Right renal cortex interstitium (tissue), 3 donors: ENCODE measurements at regions not wholly inside any gene's neighbourhood (a gene's known extent, or its start where the extent isn't known, plus 50 kb on each side); places are given as distances from the start of the nearest gene placed in this dataset.
"Not testable (repeated sequence)": the region's sequence is repeated elsewhere in the genome, so short reads cannot be mapped to it uniquely, and the experiment has no call there.

Experiments
- DNase-seq, 3 donors: peaks; one replicate each; pipeline ENCODE4 v3.0.0-alpha.2; 2013; ENCODE audit warnings: low read depth in 3 of 3, low spot score in 2 of 3

DNA sequence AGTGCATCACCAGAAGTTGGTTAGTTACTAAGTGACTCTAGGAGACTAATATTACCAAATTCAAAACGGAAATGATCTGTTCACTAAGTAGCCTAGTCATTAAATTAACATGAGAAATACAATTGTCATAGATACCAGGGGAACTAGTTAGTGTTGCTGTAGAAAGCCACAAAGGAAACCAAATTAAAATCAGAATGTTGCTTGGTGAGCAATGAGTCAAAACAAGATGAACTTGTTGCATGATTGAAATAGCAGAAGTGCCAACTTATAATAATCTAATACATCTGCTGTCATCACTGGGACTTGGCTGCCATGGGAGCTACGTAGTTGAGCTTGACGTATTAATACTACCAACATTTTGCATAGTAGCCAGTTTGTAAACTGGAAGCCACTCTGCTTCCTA, 458.1 kb downstream of the DIPK2A start:
- DNase-seq = no peak

DNA sequence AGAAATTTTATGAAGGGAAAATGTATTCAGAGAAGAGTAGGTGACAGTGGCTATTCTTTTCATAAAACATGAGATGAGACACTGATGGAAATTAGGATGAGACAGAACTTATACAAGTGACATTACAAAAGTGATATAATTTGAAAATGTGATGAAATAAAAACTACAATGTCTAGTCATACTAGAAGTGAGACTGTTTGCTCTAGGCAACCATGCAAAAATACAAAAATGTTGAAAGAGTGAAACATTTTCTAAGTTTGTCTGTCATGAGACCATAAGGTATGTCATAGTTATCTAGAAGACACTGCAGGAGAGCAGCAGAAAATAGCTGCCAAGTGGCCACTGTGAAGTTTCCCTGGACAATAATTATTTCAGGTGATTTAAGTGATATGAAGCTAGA, 459.5 kb downstream of the DIPK2A start:
- no peak for DNase-seq

DNA sequence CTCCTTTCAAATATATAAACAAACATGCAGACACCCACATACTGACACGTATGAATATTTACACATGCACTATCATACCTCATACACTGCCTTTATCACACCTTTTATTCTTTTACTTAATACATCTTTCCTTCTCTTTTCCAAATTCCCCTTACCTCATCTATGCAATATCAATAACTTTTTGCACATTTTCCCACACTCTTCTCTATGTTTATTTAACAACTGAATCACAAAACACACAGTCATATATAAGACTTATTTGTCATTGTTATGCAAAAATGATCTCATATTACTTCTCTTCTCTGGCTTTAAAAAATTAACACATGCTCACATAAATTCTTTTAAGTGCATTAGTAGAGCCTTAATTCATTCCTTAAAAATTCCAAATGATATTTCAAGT, 461.4 kb downstream of the DIPK2A start:
- no peak for DNase-seq

DNA sequence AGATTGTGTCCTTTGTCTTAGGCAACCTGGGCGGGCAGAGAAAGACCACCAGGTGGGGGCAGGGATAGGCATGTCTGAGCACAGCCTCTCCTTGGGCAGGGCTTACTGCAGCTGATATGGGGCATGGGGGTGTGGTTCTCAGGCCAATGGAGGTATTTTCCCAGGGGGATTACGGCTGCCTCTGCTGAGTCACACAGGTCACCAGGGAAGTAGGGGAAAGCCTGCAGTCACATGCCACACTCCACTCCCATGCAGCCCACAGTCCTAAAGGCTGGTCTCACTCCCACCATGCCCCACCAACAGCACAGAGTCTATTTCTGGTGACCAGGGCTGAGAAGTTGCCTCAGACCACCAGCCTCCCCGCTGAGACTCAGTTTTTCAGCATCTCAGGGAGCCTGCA, 466.4 kb downstream of the DIPK2A start:
- no peak for DNase-seq

- no peak for DNase-seq
Measured at GRCh38 chr3:144444061-144444460, 472.4 kb downstream of the DIPK2A start.

- no peak for DNase-seq
Measured at GRCh38 chr3:144444546-144444945, 472.9 kb downstream of the DIPK2A start.

GRCh38 chr3:144455841-144456440, 484.3 kb downstream of the DIPK2A start:
- DNase-seq = no peak

DNA sequence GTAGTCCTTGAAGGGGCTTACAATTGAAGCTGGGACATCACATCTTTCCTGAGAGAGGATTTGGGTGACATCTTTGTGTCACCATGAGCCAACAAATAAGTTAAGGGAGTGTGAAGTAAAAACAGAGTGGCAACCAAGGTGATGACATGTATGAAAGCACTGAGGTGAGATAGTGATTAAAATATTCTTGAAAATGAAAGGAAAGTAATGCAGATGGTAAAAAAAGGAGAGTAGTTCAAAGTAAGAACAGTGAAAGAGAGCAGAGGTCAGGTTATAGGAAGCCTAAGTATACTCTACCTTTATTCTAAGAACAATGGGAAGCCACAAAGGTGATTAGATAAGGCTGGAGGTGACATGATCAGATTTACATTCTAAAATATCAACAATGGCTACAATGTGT, 486.1 kb downstream of the DIPK2A start:
- no peak for DNase-seq

GRCh38 chr3:144458283-144458682, 486.7 kb downstream of the DIPK2A start:
- DNase-seq = no peak

- no peak for DNase-seq
Measured at GRCh38 chr3:144462337-144462736, 490.7 kb downstream of the DIPK2A start.

GRCh38 chr3:144463911-144464310, 492.3 kb downstream of the DIPK2A start:
- DNase-seq = no peak

DNA sequence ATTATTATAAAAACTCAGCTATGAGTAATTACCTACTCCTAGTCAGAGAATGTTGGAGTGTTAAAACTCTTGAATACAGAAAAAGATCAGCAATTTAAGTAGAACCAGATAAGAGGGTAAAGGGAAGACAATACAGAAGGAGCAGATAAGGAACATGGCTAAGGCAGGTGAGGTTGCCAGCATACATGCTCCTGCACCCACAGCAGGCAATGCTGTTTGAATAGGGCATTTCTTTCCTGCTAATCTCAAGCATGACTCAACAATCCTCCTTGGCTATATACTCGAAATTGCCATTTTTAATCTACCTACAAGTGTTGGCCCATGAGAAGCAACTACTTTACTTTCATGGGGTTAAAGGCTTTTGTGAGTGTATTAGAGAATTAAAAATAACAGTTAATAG, 494.5 kb downstream of the DIPK2A start:
- DNase-seq = no peak

DNA sequence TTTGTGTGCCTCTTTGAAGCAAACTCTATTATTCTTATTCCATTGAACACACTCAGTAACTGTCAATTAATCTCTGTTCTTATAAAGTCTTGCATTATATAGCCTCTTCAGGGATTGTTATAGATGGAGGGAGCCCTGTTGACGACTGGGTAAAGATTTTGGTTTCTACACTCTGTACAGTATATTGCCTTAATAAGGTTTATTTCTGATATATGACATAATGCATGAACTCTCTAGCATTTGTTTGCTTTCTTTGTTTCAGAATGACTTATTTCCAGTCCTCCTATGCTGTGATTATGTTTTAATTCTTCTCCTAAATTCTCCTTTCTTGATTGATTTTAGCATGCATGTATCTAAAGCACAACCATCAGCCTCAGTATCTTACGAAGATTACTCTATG, 494.9 kb downstream of the DIPK2A start:
- no peak for DNase-seq

DNA sequence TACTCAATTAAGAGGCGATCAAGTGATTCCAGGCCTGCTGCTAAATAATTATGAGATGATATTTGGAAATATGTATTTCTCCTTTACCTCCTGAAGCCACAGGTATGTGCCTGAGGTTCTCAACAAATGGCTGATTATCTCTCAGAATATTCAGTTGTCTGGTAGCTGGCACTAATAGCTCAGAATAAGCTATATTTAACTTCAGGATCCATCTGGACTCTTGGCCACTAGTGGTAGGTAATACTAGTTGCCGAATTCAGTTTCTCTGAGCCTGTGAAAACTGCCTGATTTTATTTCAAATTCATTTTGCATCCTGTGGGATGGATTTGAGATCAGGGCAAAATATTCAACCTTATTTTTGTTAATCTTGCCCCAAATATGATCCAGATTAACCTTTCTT, 499.0 kb downstream of the DIPK2A start:
- DNase-seq = no peak

DNA sequence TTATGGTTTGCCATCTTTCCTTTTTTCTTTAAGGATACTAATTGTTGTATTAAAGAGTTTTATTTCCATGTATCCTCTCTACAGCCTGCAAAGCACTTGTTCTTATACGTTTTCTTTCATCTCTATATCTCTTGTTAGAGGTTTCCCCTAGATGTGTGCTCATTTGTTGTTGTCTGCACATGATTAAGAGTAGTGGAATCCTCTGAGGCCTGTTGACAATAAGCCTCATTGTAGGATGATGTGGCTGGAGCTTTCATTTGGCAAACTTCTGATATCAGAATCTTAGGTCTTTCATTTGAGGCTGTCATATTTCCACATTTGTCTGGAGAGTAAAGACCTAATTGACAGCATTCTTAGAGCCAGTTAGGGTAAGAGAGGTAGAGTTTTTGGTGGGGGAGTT, 506.0 kb downstream of the DIPK2A start:
- DNase-seq = no peak

DNA sequence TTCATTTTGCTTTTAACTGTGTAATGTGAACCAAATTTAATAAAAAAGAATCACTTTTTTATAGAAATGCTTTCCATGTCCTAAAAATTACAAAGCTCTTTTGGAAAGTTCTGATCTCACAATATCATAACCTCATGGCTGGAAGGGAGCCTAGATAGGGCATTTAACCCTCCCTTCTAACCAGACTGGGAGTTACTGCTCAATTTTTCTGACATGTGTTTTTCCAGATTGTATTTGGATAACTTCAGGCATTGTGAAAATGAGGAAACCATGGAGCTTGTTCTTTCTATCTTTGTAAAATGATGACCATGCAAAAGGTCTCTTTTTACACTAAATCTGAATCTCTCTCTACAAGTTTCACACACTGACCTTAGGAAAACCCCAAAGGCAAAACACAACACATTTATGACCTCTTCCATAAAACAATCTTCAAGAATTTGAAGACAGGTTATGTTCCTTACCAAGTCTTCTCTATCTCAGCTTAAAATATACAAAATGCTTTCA, 508.8 kb downstream of the DIPK2A start:
- no peak for DNase-seq

GRCh38 chr3:144482876-144483275, 511.3 kb downstream of the DIPK2A start:
- no peak for DNase-seq

GRCh38 chr3:144487011-144487410, 515.4 kb downstream of the DIPK2A start:
- DNase-seq = no peak

DNA sequence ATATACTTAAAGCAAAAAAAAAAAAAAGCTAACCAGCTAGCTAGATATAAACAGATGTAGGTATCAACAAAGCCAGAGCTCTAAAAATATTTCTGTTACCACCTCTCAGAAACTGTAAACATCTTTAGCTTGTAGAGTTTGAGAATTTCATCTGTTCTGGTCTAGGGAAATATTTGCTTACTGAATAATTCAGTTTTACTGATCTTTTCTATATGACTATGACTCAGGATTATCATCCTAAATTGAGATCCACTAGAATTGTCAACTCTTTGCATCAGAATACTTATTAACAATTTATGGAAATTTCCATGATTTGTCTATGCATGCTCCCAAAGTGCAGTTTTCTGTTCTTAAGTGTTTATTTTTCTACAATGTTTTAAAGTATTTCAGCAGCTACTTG, 517.3 kb downstream of the DIPK2A start:
- no peak for DNase-seq

DNA sequence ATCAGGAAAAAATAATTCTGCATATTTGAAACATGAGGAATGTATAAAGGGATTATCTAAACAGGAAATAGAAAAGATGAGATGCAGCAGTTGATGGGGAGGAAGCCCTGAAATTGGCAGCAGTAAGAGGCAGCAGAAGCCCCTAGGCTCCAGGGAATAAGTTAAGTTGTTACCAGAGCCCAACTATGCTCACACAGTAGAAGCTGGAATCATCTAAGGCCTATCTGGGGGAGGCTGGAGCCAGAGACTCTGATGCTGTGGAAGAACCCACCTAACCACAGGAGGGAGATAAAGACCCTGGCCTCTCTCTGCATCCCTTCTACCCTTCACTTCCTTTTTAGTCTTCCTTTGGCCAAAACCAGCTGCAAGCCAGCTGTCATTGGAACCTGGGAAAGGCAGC, 519.7 kb downstream of the DIPK2A start:
- DNase-seq = no peak

DNA sequence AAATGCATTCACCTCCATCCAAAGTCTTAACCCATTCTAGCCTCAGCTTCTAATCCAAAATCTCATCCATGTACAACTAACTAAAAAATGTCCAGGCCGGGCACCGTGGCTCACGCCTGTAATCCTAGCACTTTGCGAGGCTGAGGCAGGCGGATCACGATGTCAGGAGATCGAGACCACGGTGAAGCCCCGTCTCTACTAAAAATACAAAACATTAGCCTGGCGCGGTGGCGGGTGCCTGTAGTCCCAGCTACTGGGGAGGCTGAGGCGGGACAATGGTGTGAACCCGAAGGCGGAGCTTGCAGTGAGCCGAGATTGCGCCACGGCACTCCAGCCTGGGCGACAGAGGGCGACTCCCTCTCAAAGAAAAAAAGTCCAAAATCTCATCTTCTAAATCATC, 523.0 kb downstream of the DIPK2A start:
- DNase-seq = not testable (repeated sequence)

- DNase-seq = no peak
Measured at GRCh38 chr3:144496141-144496835, 524.7 kb downstream of the DIPK2A start.

DNA sequence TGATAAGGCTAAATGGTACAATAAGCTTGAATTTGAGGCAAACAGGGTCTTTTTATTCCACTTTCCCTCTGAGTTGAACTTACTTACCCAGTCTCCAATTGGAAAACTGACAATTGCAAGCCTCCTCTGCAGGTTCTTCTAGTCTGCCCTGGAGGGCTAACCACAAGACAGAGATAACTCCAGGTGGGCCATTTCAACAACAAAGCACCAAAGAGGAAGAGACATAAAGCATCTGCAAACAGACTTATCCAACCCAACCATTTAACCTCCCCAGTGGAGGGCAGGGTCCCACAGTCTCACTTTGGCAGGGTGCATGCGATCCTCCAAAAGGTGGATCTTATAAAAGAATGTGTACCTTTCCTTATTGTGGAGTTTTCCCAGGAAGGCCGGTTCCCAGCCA, 525.8 kb downstream of the DIPK2A start:
- no peak for DNase-seq
